H1 (cell line): ENCODE measurements at regions not wholly inside any gene's neighbourhood (a gene's known extent, or its start where the extent isn't known, plus 50 kb on each side); places are given as distances from the start of the nearest gene placed in this dataset.

Source experiments
- TF ChIP-seq, protein P1 (sequence below): fragments of 300-600 bp; sonication (generic); IDR thresholded peaks from 2 replicates; pipeline ENCODE4 v1.7.1; 2012; ENCODE audit warnings: low read length, moderate library complexity, mild to moderate bottlenecking, inconsistent platforms; ENCODE audit not compliant: insufficient replicate concordance
- TF ChIP-seq, protein P2 (sequence below): IDR thresholded peaks from 2 replicates; pipeline ENCODE4 v1.6.1; 2012; ENCODE audit warnings: low read length, inconsistent platforms

DNA sequence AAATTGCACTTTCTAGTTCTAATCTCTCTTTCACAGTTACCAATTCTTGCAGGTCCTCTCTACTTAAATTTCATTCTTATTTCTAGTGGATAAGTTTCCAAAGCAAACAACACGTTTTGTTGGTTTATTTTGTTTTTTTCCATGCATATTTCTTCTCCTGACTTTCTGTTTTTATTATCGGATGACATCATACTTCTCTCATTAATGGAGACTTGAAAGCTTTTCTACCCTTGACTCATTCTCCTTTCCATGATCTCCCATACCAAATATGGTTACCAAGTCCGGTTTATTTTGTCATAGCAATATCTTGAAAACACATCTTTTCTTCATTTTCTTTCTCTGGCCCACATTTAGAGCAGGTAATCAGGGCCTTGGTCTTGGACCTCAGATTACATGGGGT, 796.5 kb downstream of the GALC start (continued):
- TF ChIP-seq, protein P1, sequence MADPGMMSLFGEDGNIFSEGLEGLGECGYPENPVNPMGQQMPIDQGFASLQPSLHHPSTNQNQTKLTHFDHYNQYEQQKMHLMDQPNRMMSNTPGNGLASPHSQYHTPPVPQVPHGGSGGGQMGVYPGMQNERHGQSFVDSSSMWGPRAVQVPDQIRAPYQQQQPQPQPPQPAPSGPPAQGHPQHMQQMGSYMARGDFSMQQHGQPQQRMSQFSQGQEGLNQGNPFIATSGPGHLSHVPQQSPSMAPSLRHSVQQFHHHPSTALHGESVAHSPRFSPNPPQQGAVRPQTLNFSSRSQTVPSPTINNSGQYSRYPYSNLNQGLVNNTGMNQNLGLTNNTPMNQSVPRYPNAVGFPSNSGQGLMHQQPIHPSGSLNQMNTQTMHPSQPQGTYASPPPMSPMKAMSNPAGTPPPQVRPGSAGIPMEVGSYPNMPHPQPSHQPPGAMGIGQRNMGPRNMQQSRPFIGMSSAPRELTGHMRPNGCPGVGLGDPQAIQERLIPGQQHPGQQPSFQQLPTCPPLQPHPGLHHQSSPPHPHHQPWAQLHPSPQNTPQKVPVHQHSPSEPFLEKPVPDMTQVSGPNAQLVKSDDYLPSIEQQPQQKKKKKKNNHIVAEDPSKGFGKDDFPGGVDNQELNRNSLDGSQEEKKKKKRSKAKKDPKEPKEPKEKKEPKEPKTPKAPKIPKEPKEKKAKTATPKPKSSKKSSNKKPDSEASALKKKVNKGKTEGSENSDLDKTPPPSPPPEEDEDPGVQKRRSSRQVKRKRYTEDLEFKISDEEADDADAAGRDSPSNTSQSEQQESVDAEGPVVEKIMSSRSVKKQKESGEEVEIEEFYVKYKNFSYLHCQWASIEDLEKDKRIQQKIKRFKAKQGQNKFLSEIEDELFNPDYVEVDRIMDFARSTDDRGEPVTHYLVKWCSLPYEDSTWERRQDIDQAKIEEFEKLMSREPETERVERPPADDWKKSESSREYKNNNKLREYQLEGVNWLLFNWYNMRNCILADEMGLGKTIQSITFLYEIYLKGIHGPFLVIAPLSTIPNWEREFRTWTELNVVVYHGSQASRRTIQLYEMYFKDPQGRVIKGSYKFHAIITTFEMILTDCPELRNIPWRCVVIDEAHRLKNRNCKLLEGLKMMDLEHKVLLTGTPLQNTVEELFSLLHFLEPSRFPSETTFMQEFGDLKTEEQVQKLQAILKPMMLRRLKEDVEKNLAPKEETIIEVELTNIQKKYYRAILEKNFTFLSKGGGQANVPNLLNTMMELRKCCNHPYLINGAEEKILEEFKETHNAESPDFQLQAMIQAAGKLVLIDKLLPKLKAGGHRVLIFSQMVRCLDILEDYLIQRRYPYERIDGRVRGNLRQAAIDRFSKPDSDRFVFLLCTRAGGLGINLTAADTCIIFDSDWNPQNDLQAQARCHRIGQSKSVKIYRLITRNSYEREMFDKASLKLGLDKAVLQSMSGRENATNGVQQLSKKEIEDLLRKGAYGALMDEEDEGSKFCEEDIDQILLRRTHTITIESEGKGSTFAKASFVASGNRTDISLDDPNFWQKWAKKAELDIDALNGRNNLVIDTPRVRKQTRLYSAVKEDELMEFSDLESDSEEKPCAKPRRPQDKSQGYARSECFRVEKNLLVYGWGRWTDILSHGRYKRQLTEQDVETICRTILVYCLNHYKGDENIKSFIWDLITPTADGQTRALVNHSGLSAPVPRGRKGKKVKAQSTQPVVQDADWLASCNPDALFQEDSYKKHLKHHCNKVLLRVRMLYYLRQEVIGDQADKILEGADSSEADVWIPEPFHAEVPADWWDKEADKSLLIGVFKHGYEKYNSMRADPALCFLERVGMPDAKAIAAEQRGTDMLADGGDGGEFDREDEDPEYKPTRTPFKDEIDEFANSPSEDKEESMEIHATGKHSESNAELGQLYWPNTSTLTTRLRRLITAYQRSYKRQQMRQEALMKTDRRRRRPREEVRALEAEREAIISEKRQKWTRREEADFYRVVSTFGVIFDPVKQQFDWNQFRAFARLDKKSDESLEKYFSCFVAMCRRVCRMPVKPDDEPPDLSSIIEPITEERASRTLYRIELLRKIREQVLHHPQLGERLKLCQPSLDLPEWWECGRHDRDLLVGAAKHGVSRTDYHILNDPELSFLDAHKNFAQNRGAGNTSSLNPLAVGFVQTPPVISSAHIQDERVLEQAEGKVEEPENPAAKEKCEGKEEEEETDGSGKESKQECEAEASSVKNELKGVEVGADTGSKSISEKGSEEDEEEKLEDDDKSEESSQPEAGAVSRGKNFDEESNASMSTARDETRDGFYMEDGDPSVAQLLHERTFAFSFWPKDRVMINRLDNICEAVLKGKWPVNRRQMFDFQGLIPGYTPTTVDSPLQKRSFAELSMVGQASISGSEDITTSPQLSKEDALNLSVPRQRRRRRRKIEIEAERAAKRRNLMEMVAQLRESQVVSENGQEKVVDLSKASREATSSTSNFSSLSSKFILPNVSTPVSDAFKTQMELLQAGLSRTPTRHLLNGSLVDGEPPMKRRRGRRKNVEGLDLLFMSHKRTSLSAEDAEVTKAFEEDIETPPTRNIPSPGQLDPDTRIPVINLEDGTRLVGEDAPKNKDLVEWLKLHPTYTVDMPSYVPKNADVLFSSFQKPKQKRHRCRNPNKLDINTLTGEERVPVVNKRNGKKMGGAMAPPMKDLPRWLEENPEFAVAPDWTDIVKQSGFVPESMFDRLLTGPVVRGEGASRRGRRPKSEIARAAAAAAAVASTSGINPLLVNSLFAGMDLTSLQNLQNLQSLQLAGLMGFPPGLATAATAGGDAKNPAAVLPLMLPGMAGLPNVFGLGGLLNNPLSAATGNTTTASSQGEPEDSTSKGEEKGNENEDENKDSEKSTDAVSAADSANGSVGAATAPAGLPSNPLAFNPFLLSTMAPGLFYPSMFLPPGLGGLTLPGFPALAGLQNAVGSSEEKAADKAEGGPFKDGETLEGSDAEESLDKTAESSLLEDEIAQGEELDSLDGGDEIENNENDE, result no peak
- TF ChIP-seq, protein P2, sequence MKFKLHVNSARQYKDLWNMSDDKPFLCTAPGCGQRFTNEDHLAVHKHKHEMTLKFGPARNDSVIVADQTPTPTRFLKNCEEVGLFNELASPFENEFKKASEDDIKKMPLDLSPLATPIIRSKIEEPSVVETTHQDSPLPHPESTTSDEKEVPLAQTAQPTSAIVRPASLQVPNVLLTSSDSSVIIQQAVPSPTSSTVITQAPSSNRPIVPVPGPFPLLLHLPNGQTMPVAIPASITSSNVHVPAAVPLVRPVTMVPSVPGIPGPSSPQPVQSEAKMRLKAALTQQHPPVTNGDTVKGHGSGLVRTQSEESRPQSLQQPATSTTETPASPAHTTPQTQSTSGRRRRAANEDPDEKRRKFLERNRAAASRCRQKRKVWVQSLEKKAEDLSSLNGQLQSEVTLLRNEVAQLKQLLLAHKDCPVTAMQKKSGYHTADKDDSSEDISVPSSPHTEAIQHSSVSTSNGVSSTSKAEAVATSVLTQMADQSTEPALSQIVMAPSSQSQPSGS, result no peak
